Activated T-helper 1 cell treated with anti-CD3 and anti-CD28 coated beads, Interleukin-12 subunit alpha, Interleukin-12 subunit beta, Interleukin-2, Interleukin-4 antibody, amounts not matched to agents 30 ng/mL and 10 ng/mL and 1 ng/mL, durations not matched to agents 14 hours and 24 hours and 36 hours (primary cell): ENCODE measurements at regions not wholly inside any gene's neighbourhood (a gene's known extent, or its start where the extent isn't known, plus 50 kb on each side); places are given as distances from the start of the nearest gene placed in this dataset.
"Not testable (repeated sequence)": the region's sequence is repeated elsewhere in the genome, so short reads cannot be mapped to it uniquely, and the experiment has no call there.

ENCODE experiments used
- DNase-seq: peaks from one replicate; pipeline ENCODE4 v3.0.0; 2021; ENCODE audit warnings: low spot score
- H3K27ac Mint-ChIP-seq: one replicate; pipeline ENCODE4 v1.8.0; 2021; ENCODE audit warnings: mild to moderate bottlenecking, mixed read lengths
- H3K27me3 Mint-ChIP-seq: one replicate; pipeline ENCODE4 v1.8.0; 2022; ENCODE audit warnings: mild to moderate bottlenecking, moderate library complexity, mixed read lengths; ENCODE audit not compliant: insufficient read depth
- H3K36me3 Mint-ChIP-seq: one replicate; pipeline ENCODE4 v1.8.0; 2021; ENCODE audit warnings: low read depth, mixed read lengths
- H3K4me1 Mint-ChIP-seq: one replicate; pipeline ENCODE4 v1.8.0; 2021; ENCODE audit warnings: low read depth, mixed read lengths
- H3K4me3 Mint-ChIP-seq: one replicate; pipeline ENCODE4 v1.8.0; 2021; ENCODE audit warnings: mild to moderate bottlenecking, moderate library complexity, mixed read lengths
- H3K9me3 Mint-ChIP-seq: one replicate; pipeline ENCODE4 v1.8.0; 2021; ENCODE audit warnings: mixed read lengths
- intact Hi-C: fragments of 100-400 bp; cut with micrococcal nuclease; formaldehyde crosslinking; loops from one replicate; pipeline ENCODE4 v1.15.1; 2024

DNA sequence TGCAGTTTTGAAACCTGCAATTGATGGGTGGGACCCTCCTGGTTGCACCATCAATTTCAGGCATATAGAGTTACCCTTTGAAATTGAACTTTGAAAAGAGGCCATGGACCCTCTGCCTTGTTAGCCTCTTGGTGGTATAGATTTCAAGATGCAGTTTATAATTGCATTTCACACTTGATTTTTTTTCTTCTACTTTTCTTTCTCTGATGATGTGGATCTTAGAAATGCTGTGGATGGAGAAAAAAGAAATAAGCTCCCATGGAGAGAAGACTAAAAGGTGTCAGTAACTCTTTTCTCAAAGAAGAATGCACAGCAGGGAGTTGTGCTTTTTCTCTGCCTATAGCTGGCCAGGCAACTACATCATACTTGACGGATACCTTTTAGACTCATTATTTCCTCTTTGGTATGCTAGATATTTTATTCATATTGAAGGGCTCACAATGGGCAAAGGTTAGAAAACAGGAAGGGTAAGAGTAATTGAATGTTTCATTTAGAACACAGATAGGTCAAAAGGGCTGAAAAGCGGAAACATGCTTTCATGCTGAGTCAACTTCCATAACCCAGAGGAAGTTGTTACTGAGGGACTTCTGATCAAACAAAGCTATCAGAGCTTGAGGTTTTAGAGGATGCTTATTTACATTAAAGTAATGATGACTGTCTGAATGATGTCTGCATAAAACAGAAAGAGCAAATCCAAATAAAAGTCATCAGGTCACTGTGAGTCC lies 773.2 kb upstream of the LRRN3 start:
- no peak for DNase-seq

DNA sequence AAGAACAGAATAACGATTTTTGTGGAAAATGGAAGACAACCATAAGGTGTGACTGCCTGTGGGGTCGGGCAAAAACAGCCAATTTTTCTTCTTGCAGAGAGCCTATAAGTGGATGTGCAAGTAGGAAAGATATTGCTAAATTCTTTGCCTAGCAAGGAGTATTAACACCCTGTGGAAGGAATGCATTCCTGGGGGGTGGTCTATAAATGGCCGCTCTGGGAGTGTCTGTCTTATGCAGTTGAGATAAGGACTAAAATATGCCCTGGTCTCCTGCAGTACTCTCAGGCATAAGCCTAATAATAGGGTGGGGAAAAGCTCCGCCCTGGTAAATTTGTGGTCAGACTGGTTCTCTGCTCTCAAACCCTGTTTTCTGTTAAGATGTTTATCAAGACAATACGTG lies 770.6 kb upstream of the LRRN3 start:
- intact Hi-C loops, H3K4me1 Mint-ChIP-seq, H3K27ac Mint-ChIP-seq, H3K36me3 Mint-ChIP-seq, H3K9me3 Mint-ChIP-seq, DNase-seq, H3K4me3 Mint-ChIP-seq, H3K27me3 Mint-ChIP-seq: not testable (repeated sequence)

More for the DNA sequence above, 773.2 kb upstream of the LRRN3 start:
- Mint-ChIP-seq H3K4me3 (no peak overlapping the region), H3K27ac (no peak overlapping the region), H3K27me3 (no peaks in the 10 kb centered on the region), H3K4me1 (no peaks in the 10 kb centered on the region), H3K9me3 (peaks cover 7% of the 10 kb centered on the region), H3K36me3 (no peaks in the 10 kb centered on the region)
- intact Hi-C loops: no loop called here

DNA sequence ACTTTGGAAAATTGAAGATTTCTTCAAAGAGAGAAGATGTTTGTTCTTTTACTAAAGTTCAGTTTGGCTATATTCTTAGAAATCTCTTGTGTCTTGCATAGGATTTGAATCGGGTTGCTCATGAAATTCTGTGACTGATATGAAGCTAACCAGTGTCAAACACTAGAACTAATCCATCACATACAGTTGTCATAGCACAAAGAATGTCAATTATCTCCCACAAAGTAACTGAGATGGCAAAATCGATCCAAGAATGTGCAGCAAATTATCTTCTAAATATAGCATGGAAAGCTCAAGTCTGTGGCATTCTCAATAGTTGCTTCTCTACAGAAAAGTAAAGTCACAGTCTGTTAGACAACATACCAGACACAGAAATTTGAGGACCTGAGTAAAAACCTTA lies 768.1 kb upstream of the LRRN3 start:
- Mint-ChIP-seq H3K9me3 (peaks cover 2% of the 10 kb centered on the region), H3K36me3 (no peaks in the 10 kb centered on the region)
- DNase-seq: no peak

DNA sequence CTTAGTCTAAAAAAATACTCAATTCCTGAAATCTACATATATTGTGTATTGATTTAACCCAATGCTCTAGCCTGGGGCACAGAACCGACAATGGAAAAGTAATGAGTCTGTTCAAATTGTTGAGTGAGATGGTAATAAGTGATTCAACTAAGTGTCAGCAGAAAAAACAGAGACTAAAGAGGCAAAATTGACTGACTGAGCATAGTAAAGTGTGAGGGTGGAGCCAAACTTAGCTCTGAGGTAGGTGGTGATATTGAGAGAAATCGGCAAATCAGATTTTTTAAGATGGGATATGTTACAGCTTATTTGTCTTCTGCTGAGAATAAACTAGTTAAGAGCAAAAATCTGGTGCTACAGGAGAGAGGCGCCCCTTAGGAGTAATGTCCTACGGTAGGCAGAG lies 764.0 kb upstream of the LRRN3 start:
- Mint-ChIP-seq H3K27ac (no peak overlapping the region), H3K36me3 (no peaks in the 10 kb centered on the region), H3K4me1 (no peaks in the 10 kb centered on the region), H3K4me3 (no peak overlapping the region), H3K9me3 (no peaks in the 10 kb centered on the region), H3K27me3 (no peaks in the 10 kb centered on the region)
- DNase-seq: no peak
- intact Hi-C loops: no loop called here

More for the DNA sequence above, 768.1 kb upstream of the LRRN3 start:
- no peaks in the 10 kb centered on the region for H3K4me1 Mint-ChIP-seq
- no peak overlapping the region for H3K27ac Mint-ChIP-seq
- intact Hi-C loops: no loop called here
- H3K4me3 Mint-ChIP-seq: no peak overlapping the region
- H3K27me3 Mint-ChIP-seq: no peaks in the 10 kb centered on the region

- peaks cover 5% of the 10 kb centered on the region for H3K9me3 Mint-ChIP-seq
- H3K27me3 Mint-ChIP-seq: no peaks in the 10 kb centered on the region
Observed at GRCh38 chr7:110336423-110336822, 754.5 kb upstream of the LRRN3 start.

DNA sequence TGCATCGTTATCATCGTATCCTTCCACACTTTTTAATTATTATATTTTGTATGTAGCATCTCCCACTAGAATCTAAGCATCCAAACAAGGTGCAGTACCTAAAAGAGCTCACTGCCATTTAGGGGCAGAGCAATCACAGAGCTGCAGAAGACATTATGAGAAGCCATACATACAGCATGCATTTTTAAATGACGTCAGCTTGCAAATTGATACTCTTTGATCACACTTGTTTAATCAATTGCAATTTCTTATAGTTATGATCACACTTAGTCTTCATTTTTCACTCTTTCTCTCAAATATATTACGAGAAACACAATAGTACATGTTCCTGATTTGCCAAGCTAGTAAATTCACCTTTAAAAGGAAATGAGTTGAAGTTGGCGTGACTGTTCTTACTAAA lies 753.3 kb upstream of the LRRN3 start:
- intact Hi-C loops: no loop called here
- no peaks in the 10 kb centered on the region for H3K4me1 Mint-ChIP-seq
- H3K36me3 Mint-ChIP-seq: no peaks in the 10 kb centered on the region
- H3K4me3 Mint-ChIP-seq: no peak overlapping the region
- peaks cover 5% of the 10 kb centered on the region for H3K9me3 Mint-ChIP-seq
- H3K27ac Mint-ChIP-seq: no peak overlapping the region
- no peak for DNase-seq
- no peaks in the 10 kb centered on the region for H3K27me3 Mint-ChIP-seq

More at GRCh38 chr7:110336423-110336822, 754.5 kb upstream of the LRRN3 start:
- intact Hi-C loops: no loop called here
- H3K27ac Mint-ChIP-seq: no peak overlapping the region
- no peaks in the 10 kb centered on the region for H3K36me3 Mint-ChIP-seq
- no peak overlapping the region for H3K4me3 Mint-ChIP-seq
- no peaks in the 10 kb centered on the region for H3K4me1 Mint-ChIP-seq
- no peak for DNase-seq

DNA sequence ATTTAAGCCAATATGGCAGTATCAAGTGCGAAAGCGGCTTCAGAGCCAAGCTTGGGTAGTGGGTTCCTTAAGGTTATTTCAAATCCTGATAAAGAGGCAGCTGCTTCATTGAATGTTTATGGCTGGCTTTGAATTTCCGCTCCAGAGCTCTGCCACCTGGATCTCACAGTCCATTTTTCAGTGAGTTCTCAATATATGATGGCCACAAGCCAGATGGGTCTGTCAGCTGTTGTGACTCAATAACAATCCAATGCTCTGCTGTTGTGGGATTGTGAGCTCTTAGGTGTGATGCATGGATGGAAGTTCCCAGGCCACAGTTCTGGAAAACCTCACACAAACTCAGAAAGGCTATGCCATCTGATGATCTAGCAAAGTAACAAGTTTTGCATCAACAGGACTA lies 743.8 kb upstream of the LRRN3 start:
- H3K4me3 Mint-ChIP-seq: no peak overlapping the region
- H3K36me3 Mint-ChIP-seq: no peaks in the 10 kb centered on the region
- no peak for DNase-seq

DNA sequence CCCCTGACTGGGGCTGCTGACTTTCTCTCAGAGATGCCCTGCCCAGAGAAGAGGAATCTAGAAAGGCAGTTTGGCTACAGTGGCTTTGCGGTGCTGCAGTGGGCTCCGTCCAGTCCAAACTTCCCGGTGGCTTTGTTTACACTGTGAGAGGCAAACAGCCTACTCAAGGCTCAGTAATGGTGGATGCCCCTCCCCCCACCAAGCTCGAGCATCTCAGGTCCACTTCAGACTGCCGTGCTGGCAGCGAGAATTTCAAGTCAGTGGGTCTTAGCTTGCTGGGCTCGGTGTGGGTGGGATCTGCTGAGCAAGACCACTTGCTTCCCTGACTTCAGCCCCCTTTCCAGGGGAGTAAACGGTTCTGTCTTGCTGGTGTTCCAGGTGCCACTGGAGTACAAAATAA lies 734.5 kb upstream of the LRRN3 start:
- no peak for DNase-seq
- Mint-ChIP-seq H3K9me3 (peaks cover 7% of the 10 kb centered on the region), H3K36me3 (no peaks in the 10 kb centered on the region), H3K4me3 (no peak overlapping the region), H3K27me3 (peaks cover 4% of the 10 kb centered on the region), H3K4me1 (no peaks in the 10 kb centered on the region), H3K27ac (no peak overlapping the region)
- intact Hi-C loops: no loop called here

More for the DNA sequence above, 743.8 kb upstream of the LRRN3 start:
- intact Hi-C loops: no loop called here
- H3K27ac Mint-ChIP-seq: no peak overlapping the region
- H3K27me3 Mint-ChIP-seq: no peaks in the 10 kb centered on the region
- H3K9me3 Mint-ChIP-seq: no peaks in the 10 kb centered on the region
- no peaks in the 10 kb centered on the region for H3K4me1 Mint-ChIP-seq

- Mint-ChIP-seq H3K4me1 (no peaks in the 10 kb centered on the region), H3K9me3 (peaks cover 7% of the 10 kb centered on the region), H3K27me3 (peaks cover 5% of the 10 kb centered on the region), H3K36me3 (no peaks in the 10 kb centered on the region), H3K4me3 (no peak overlapping the region), H3K27ac (no peak overlapping the region)
- DNase-seq: no peak
- intact Hi-C loops: no loop called here
Observed at GRCh38 chr7:110358028-110358427, 732.9 kb upstream of the LRRN3 start.

DNA sequence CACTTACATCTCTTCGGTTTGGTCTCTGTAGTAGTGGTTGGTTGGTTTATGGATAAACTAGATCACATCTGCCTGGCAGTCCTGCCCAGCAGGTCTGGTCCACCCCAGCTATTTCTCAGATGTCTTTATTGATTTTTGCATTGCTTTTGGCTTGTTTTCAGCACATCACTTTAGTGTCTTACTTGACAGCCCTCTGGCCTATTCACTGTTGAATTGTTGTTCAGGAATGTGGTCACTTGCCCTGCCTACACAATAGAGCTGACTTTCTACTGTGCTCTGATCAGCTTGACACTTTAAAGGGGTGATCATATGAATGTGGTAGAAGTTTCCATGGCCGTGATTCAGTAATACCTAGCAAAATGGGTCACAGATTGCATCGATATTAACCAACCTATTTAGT lies 719.2 kb upstream of the LRRN3 start:
- Mint-ChIP-seq H3K4me3 (no peak overlapping the region), H3K27ac (no peak overlapping the region), H3K27me3 (no peaks in the 10 kb centered on the region), H3K4me1 (no peaks in the 10 kb centered on the region), H3K9me3 (peaks cover 4% of the 10 kb centered on the region), H3K36me3 (no peaks in the 10 kb centered on the region)
- DNase-seq: no peak
- intact Hi-C loops: no loop called here

DNA sequence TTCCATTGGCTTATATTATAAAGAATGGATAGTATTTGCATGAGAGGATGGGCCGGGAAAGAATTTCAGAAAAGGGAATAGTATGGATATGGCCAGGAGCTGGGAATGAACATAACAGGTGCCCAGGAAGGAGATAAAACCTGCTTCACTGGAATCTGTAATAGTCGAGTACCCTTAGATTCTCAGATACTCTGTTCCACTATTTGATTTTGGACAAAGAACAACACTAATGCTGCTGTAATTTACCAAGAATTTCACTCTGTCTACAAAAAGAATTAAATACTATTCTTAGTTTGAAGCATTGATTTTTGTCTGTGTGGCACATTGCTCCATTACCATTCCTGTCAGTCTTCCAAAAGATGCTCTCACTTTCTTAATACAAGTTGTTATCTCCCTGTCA lies 718.2 kb upstream of the LRRN3 start:
- H3K4me3 Mint-ChIP-seq: no peak overlapping the region
- no peaks in the 10 kb centered on the region for H3K4me1 Mint-ChIP-seq
- DNase-seq: no peak
- intact Hi-C loops: no loop called here
- H3K36me3 Mint-ChIP-seq: no peaks in the 10 kb centered on the region
- no peaks in the 10 kb centered on the region for H3K27me3 Mint-ChIP-seq
- no peak overlapping the region for H3K27ac Mint-ChIP-seq
- H3K9me3 Mint-ChIP-seq: peaks cover 4% of the 10 kb centered on the region

GRCh38 chr7:110373416-110373815 lies 717.5 kb upstream of the LRRN3 start:
- H3K27me3 Mint-ChIP-seq: no peaks in the 10 kb centered on the region
- intact Hi-C loops: no loop called here
- no peak overlapping the region for H3K27ac Mint-ChIP-seq
- no peak for DNase-seq
- H3K4me1 Mint-ChIP-seq: no peaks in the 10 kb centered on the region
- H3K4me3 Mint-ChIP-seq: no peak overlapping the region
- H3K9me3 Mint-ChIP-seq: peaks cover 4% of the 10 kb centered on the region
- no peaks in the 10 kb centered on the region for H3K36me3 Mint-ChIP-seq

- H3K36me3 Mint-ChIP-seq: no peaks in the 10 kb centered on the region
- peaks cover 4% of the 10 kb centered on the region for H3K9me3 Mint-ChIP-seq
- DNase-seq: no peak
- intact Hi-C loops: no loop called here
- no peak overlapping the region for H3K27ac Mint-ChIP-seq
- no peaks in the 10 kb centered on the region for H3K4me1 Mint-ChIP-seq
- H3K4me3 Mint-ChIP-seq: no peak overlapping the region
- no peaks in the 10 kb centered on the region for H3K27me3 Mint-ChIP-seq
Observed at GRCh38 chr7:110373859-110374258, 717.1 kb upstream of the LRRN3 start.

DNA sequence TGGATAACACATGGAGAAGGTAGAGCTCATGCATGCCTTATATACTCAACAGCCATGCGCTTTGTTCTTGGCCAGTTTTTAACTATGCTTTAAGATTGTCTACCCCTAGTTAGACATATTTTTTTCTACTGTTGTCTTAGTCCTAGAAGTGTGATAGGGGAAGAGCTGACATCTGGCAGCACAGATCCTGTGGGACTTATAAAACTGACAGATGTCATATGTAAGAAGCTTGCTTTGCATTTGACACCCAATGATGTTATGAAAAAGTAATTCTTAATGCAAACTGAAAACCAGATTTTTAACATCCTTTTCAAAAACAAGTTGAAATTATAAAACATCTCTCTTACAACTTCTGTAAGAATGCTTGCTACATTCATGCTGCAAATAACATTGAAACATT lies 715.9 kb upstream of the LRRN3 start:
- H3K9me3 Mint-ChIP-seq: peaks cover under 1% of the 10 kb centered on the region
- H3K4me1 Mint-ChIP-seq: no peaks in the 10 kb centered on the region
- H3K4me3 Mint-ChIP-seq: no peak overlapping the region
- no peak for DNase-seq
- intact Hi-C loops: no loop called here
- no peak overlapping the region for H3K27ac Mint-ChIP-seq
- H3K36me3 Mint-ChIP-seq: no peaks in the 10 kb centered on the region
- H3K27me3 Mint-ChIP-seq: no peaks in the 10 kb centered on the region
